ENCODE measurements at regions not wholly inside any gene's neighbourhood (a gene's known extent, or its start where the extent isn't known, plus 50 kb on each side); places are given as distances from the start of the nearest gene placed in this dataset.
"Not testable (repeated sequence)": the region's sequence is repeated elsewhere in the genome, so short reads cannot be mapped to it uniquely, and the experiment has no call there.

DNA sequence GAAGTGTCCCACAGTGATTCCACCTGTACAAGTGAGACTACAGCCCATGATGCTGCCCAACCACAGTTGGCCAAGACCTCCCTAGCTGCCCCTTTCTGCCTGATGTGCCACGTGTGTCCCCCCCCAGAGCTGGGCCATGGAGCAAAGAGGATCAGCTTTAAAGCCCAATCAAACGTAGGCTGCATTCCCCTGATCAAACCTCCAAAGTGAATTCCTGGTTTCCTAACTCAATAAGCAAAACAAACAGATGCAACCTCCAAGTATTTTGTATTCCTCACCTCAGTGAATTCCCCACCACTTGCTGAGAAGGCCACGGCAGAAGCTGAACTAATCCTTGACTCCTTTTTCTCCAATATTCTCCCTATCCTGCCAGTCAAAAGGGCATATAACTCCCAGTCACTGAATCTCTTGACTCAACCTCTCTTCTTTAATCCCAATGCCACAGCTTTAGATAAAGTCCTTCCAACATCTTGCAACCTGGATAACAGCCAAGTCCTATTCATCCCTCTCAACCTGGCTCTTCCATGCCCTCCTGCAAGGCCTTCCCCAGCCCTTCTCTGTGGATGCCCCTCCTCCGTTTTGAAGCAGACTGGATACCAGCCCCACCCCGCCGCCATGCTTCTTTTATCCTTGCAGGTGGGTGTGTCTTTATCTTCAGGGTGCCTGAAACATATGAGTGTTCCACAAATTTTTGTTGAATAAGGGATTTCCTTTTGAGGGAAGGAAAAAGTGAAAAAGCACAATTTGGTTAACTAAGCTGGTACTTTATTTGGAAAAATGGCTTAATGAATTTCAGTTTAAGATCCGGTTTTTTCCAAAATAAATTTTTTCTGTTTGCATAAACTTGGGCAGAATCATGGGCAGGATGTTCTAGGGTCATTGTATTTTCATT lies 285.2 kb upstream of the MKLN1 start:
- no peak for DNase-seq (ENCODE audit: low read depth in 2 of 2)

DNA sequence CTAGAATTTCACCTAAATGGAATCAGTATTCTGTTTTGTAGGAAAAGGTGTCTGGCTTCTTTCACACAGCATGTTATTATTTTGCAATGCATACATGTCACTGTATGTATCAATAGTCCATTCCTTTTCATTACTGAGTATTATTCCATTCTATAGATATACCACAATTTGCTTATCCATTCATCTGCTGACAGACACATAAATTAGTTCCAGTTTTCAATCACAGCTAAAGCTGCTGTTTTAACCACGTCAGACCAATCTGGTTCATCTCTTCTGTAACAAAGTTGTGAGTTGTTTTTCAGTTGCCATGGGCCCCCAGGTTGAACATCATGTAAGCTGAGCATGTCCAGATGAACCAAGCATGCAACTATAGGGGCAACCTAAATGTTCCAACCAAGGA lies 282.1 kb upstream of the MKLN1 start:
- DNase-seq (ENCODE audit: low read depth in 2 of 2), result no peak

DNA sequence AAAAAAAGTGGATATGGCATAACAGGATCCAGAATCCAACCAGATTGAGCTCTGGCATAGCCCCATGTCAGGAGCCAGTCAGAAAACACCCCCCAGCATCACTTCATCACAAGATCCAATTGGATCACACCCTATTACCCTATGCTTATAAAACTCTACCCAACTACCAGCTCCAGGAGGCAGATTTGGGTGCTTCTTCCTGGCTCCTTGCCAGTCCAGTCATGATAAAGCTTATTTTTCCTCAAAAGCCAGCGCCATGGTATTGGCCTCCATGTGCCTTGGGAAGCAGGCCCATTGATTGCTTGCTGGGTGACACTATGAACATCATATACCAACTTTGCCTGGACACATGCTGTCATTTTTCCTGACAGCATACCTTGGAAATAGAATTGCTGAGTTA lies 281.4 kb upstream of the MKLN1 start:
- DNase-seq (ENCODE audit: low read depth in 2 of 2), result no peak

DNA sequence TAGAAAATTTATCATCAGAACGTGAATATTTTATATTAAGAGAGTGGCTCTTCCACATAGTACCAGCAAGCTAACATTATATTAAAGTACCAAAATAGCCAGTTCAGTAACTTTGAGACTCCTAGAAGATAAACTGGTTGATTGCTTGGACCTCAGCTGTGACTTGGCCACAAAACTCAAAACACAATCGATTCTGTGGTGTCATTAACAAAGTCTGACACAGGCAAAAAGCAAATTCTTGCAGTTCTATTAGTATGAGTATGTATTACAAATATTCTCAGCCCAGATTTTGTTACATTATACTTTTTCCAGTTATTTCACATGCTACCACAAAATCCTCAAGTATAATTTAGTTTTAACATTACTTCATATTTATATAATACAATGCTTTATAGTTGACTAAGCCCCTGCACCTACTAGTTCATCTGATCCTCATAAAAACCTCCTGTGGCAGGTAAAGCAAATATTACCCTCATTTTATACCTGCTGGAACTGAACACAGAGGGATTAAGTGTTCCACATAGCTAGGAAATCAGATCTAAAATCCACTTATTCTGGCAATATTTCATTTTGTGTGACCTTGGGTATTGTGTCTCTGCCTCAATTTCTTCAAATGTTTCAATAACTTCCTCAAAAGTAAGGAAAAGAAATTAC lies 279.9 kb upstream of the MKLN1 start:
- no peak for DNase-seq (ENCODE audit: low read depth in 2 of 2)

DNA sequence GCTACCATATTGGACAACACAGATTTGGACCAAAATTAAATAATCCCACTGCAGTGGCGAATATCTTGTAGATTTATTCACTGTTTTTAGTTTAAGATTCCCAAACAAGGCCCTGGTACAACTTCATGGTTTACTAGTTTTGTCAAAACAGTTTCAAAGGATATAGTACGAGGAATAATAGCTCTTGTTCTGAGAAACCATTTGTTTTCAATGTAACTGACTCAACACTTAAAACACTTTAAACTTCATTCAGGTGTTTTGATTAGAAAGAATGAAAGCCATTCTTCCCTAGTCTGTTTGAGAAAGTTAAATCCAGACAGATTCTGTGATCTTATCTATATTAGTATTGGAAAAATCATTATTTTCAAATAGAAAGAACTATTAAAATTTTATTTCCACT lies 276.4 kb upstream of the MKLN1 start:
- DNase-seq (ENCODE audit: low read depth in 2 of 2), result no peak

DNA sequence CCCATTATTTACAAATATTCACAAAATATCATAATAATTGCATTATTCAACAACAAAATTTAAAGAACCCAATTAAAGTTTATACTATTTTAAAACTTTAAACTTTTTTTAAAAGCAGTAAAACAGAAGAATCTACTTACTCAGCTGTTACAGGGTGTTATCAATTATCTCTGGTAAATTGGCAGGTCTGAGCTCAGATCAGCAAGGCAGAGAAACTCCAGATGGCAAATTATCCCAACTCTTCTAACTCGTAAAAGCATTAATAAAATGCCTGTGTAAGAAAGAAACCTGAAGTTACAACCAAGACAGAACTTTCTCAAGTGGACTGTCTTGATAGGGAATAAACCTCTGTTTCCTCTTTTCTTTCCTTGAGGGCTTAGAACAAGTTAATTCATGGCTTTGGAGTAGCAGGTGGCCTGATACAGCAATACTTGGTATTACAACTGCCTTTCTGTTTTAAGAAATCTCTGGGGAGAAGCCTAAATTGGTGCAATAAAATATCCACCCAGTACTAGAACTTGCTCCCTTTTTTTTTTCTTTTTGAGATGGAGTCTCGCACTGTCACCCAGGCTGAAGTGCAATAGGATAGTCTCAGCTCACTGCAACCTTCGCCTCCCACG lies 275.3 kb upstream of the MKLN1 start:
- no peak for DNase-seq (ENCODE audit: low read depth in 2 of 2)

DNA sequence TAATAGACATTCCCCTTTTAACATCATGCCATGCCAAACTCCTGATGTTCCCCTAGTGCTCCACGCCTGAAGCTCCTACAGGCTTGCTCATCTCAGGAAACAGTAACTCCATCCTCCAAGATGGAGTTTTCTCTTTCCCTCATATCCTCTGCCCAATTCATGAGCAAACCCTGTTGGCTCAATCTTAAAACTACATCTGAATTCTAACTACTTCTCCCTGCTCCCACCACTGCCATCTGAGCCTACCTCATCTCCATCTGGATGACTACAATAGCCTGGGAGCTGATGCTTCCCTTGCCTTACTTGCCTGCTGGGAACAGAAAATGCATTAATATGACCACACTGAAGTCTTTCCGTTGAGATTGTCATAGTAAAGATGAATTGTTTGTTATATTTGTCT lies 271.7 kb upstream of the MKLN1 start:
- no peak for DNase-seq (ENCODE audit: low read depth in 2 of 2)

DNA sequence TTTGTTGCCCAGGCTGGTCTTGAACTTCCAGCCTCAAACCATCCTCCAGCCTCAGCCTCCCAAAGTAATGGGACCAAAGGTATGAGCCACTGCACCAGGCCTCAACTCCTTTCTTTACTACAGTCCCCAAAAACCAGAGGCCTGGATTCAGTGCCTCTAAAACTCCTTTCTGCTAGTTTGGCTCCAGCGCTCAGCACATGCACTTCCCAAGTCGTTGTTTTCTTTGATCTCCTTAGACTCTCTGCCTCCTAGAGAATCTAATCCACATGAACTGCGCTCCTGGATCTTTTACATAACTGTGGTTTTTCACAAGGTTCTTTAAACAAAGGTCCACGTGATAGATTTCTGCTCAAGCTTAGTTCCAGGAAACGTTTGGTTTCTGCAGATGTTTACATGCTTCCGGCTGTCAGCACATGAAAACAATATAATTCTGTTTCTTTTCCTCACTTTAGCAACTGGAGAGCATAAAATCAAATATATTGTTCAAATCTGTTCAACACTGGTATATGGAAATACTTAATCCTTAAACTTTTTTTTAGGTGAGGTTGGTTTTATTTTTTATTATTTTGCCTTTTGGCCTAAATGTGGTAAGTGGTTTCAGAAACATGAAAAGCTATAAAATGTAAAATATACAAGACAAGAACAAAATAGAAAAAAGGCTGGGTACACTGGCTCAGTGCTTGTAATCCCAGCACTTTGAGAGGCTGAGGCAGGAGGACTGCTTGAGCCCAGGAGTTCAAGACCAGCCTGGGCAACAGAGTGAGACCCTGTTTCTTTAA lies 270.5 kb upstream of the MKLN1 start:
- no peak for DNase-seq (ENCODE audit: low read depth in 2 of 2)

DNA sequence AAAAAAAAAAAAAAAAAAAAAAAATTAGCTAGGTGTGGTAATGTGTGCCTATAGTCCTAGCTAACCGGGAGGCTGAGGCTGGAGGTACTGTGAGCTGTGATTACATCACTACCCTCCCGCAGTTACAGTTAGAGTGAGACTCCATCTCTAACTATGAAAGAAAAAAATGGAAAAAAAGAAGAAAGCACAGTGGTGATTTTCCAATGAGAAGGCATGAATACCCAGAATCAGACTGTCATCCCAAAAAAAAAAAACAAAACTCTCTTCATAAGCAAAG lies 269.9 kb upstream of the MKLN1 start:
- no peak for DNase-seq (ENCODE audit: low read depth in 2 of 2)

DNA sequence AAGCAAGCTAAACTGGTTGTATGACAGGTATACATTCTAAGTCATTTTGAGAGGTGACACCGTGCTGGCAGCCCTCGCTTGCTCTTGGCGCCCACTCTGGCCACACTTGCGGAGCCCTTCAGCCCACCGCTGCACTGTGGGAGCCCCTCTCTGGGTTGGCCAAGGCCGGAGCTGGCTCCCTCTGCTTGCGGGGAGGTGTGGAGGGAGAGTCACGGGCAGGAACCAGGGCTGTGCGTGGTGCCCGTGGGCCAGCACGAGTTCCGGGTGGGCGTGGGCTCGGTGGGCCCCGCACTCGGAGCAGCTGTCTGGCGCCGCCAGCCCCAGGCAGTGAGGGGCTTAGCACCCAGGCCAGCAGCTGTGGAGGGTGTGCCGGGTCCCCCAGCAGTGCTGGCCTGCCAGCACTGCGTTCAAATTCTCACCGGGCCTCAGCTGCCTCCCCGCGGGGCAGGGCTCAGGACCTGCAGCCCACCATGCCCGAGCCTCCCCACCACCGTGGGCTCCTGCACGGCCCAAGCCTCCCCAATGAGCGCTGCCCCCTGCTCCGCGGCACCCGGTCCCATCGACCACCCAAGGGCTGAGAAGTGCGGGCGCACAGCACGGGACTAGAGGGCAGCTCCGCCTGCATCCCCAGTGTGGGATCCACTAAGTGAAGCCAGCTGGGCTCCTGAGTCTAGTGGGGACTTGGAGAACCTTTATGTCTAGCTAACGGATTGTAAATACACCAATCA lies 269.0 kb upstream of the MKLN1 start:
- DNase-seq (ENCODE audit: low read depth in 2 of 2), result not testable (repeated sequence)

DNA sequence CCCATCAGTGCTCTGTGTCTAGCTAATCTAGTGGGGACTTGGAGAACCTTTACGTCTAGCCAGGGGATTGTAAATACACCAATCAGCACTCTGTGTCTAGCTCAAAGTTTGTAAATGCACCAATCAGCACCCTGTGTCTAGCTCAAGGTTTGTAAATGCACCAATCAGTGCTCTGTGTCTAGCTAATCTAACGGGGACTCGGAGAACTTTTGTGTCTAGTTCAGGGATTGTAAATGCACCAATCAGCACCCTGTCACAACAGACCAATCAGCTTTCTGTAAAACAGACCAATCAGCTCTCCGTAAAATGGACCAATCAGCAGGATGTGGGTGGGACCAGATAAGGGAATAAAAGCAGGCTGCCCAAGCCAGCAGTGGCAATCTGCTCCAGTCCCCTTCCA lies 268.3 kb upstream of the MKLN1 start:
- DNase-seq (ENCODE audit: low read depth in 2 of 2), result not testable (repeated sequence)

DNA sequence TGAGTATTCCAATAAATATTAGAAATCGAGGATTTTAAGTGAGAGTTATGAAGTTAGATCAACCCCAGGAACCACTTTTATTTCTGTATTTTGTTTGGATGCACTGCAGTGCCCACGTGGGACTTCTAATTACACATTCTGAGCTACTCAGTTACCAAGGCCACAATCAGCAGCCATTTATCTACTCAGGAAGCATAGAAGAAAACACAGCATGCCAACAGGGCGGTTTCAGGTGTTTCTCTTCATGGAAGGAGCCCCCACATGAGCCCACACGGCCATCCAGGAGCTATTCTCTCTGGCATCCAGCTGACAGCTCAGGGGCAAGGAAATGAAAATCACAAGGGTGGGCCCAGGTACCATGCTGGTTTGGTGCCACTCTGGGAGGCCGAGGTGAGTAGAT lies 266.5 kb upstream of the MKLN1 start:
- DNase-seq (ENCODE audit: low read depth in 2 of 2), result no peak

DNA sequence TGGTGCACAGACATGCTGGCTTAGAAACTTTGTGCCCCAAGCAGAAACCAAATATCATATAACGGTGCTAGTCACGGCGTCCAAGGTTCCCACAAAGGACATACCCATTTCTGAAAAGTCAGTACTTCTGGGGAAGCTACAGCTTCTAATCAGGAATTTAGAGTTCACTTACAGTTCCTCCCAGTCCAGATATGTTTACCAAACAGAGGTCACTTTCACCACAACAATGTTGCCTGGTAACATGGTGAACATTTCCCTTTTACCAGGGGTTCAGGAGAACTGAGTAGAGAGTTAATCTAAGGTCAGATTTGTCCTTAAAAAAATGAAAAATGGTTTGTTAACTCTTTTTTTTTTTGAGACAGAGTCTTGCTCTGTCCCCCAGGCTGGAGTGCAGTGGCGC lies 265.9 kb upstream of the MKLN1 start:
- no peak for DNase-seq (ENCODE audit: low read depth in 2 of 2)

DNA sequence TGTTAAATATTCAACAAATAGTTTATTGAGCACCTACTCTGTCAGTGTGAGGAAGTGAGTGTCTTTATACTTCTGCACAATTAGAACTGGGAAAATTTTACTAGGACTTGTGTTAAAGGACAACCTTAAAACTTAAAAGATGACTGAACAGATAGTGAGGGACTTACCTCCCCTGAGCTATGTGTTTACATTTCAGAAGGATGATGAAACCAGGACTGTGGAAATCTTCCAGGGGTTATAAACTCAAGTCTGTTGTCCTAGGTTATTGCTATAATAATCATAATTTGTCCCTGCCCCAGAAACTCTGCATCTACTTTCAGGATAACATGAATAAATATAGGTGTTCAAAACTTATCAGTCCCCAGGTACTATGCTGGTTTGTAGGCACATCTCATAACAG lies 261.0 kb upstream of the MKLN1 start:
- no peak for DNase-seq (ENCODE audit: low read depth in 2 of 2)

DNA sequence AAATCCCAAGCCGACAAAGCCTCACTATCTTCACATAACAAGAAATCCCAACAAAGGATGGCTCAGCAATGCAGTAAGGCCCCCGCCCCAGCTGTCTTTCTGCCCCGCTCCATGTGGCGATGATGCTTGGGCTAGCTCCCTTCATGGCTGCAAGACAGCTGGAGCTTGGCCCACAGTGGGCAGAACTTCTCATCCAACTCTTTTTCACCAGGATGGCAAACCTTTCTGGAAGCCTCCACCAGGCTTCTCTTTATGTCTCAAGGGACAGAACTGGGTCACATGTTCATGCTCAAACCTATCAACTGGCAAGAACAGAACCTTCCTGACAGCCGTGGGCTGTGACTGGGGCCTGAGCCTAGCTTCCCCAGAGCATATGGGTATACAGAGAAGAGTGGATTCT lies 260.5 kb upstream of the MKLN1 start:
- no peak for DNase-seq (ENCODE audit: low read depth in 2 of 2)

DNA sequence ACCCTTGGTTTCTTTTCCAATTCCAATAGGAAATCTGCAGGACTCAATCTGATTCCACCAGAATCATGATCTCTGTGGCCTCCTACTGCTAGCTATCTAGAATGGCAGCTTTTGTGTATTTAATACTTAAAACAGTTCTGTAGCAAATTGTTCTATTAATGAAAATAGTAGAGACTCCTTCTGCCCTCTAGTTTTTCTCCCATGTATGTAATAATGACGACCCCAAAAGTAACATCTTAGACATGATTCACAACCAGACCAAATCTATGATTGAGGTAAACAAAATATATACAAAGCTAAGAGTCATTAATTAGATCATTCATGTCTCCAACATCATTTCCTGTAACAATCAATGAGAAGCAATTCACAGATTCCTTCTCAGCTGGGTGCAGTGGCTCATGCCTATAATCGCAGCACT lies 259.1 kb upstream of the MKLN1 start:
- DNase-seq (ENCODE audit: low read depth in 2 of 2), result no peak

DNA sequence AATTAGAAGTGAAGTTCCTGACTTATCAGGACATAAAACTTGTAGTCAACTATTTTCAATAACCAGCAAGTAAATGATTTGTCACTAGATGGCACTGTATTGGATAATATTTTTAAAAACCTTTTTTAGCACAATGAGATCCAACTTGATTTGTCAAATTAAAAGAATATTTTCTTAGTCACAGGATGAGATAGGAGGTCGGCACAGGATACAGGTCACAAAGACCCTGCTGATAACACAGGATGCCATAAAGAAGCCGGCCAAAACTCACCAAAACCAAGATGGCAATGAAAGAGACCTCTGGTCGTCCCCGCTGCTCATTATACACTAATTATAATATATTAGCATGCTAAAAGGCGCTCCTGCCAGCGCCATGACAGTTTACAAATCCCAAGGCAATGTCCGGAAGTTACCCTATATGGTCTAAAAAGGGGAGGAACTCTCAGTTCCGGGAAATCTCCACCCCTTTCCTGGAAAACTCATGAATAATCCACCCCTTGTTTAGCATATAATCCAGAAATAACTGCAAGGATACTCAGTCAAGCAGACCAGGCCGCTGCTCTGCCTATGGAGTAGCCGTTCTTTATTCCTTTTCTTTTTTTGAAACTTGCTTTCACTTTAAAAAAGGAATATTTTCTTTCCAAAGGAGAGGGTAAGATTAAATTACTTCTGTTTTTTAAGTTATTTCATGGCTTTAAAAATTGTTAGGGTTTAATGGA lies 255.7 kb upstream of the MKLN1 start:
- no peak for DNase-seq (ENCODE audit: low read depth in 2 of 2)

DNA sequence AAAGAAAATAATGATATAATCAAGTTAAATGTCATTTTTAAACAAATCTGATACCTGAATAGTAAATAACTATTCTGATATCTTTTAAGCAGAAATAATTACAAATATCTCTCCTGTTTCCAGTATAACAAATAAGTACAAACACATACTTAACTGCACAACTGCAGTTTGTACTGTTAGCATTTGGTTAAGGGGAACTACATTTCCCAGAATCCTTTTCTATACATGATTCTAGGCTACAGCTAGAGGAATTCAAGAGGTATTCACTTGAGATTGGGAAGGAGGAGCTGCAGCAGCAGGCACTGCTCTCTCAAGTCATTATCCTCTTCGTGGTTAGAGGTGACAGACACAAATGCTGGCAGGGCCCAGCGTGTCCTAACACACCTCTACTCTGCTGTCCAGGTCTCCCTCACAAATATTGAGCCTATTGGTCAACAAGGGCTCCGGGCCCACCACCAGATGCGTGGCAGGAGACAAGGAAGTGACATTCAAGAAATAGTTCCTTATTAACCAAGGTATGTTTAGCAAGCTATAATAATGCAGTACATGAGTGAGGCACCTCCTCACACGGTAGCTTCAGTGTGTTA lies 255.1 kb upstream of the MKLN1 start:
- no peak for DNase-seq (ENCODE audit: low read depth in 2 of 2)

DNA sequence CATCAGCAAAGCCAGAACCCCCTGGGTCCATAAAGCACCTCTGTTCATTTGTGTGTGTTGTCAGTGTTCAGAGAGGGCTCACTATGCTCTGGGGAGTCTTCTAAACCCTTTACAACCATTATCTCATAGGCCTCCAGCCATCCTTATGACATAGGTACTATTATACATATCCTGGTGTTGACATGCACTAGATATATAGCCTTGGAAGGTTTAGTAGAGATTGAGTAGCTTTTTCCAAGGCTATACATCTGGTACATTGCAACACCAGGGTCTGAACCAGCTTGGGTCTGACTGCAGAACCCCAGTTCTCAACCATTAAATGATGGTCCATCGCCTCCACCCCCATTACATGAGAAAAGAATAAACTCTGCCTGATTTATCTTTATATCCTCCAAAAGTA lies 253.6 kb upstream of the MKLN1 start:
- DNase-seq (ENCODE audit: low read depth in 2 of 2), result no peak

DNA sequence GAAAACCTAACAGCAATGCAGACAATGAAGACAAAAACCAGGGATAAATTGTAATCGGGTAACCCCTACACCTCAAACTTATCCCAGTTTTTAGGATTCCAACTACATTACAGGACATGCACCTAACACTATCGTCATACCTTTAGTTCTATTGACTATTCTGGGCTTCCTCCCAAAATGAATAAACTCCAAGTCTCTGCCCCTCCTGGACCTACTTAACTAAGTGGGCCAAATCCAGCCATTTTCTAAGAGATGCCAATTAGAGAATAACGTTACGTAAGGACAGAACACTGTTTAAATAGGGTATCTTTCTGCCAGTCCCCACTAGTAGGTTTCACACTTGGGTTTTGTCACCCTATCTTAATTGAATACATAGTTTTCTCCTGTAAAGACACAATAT lies 253.1 kb upstream of the MKLN1 start:
- DNase-seq (ENCODE audit: low read depth in 2 of 2), result no peak

DNA sequence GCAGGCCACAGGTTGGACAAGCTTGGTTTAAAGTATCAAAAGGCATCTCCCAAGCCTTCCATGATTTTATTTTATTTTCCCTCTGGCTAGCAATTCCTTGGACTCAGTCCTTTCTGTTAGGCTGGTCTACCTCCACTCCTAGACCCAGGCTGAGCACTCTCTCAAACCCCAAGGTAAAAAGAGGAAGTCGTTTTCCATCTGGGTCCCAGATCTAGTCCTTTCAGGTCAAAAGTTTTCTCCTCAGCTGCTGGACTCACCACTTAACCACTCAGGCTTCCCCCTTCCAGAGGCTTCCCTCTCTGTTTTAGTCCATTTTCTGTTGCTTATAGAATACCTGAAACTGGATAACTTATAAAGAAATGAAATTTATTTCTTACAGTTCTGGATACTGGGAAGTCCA lies 252.3 kb upstream of the MKLN1 start:
- no peak for DNase-seq (ENCODE audit: low read depth in 2 of 2)
